ENCODE measurements at regions not wholly inside any gene's neighbourhood (a gene's known extent, or its start where the extent isn't known, plus 50 kb on each side); places are given as distances from the start of the nearest gene placed in this dataset.

GRCh38 chr18:55853268-55853667 is 265.3 kb upstream of the TCF4 start:
- no peak for TF ChIP-seq CTCF (IDR thresholded peaks at IDR 0.05)
- no peak for TF ChIP-seq POLR2A (IDR thresholded peaks at IDR 0.05)
